IPS-20b (cell line): ENCODE measurements at regions not wholly inside any gene's neighbourhood (a gene's known extent, or its start where the extent isn't known, plus 50 kb on each side); places are given as distances from the start of the nearest gene placed in this dataset.
"Not testable (repeated sequence)": the region's sequence is repeated elsewhere in the genome, so short reads cannot be mapped to it uniquely, and the experiment has no call there.

ENCODE experiments used
- H3K27ac ChIP-seq: one replicate; pipeline ENCODE4 v1.5.1; 2013; ENCODE audit warnings: low read length
- H3K27me3 ChIP-seq: 2 replicates; pipeline ENCODE4 v1.6.1; 2013; ENCODE audit warnings: mild to moderate bottlenecking, low read length, inconsistent platforms; ENCODE audit not compliant: insufficient read depth
- H3K36me3 ChIP-seq: 2 replicates; pipeline ENCODE4 v1.6.1; 2013; ENCODE audit warnings: low read depth, mild to moderate bottlenecking, inconsistent platforms, low read length, moderate library complexity; ENCODE audit not compliant: insufficient read depth
- H3K4me1 ChIP-seq: 2 replicates; pipeline ENCODE4 v1.6.1; 2013; ENCODE audit warnings: mild to moderate bottlenecking, control low read depth, inconsistent platforms, low read length, moderate library complexity; ENCODE audit not compliant: insufficient read depth
- H3K4me3 ChIP-seq: 2 replicates; pipeline ENCODE4 v1.5.1; 2013; ENCODE audit warnings: mild to moderate bottlenecking, low read length, inconsistent platforms
- H3K9ac ChIP-seq: 2 replicates; pipeline ENCODE4 v1.6.1; 2013; ENCODE audit warnings: low read depth, mild to moderate bottlenecking, inconsistent platforms, low read length, moderate library complexity
- H3K9me3 ChIP-seq: 2 replicates; pipeline ENCODE4 v1.6.1; 2013; ENCODE audit warnings: mild to moderate bottlenecking, low read depth, low read length, inconsistent platforms; ENCODE audit not compliant: insufficient read depth

GRCh38 chr2:66122516-66122915 lies 312.4 kb upstream of the MEIS1 start:
- H3K9me3 ChIP-seq: no peaks in the 10 kb centered on the region; the same call in 1 of the 2 replicates
- H3K4me3 ChIP-seq: no peak overlapping the region
- H3K36me3 ChIP-seq: no peaks in the 10 kb centered on the region
- no peak overlapping the region for H3K27ac ChIP-seq
- no peaks in the 10 kb centered on the region for H3K27me3 ChIP-seq
- no peak overlapping the region for H3K9ac ChIP-seq
- peaks cover 7% of the 10 kb centered on the region; the same call in 1 of the 2 replicates for H3K4me1 ChIP-seq

DNA sequence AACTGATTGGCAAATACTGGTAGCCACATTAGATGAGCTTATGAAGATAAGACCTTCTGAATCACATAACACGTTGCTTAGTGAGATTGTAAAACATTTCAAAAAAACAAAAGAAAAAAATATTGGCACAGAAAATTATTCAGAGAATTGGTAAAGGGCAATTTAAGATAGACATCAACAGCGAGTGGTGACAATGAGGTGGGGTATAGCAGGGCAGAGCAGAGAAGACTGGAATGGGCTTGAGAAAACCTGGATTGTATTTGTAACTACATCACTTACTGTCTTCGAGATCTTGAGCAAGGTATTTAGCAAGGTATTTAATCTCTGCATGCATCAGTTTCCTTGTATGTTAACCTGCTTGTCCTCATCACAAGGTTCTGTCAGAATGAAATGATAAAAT lies 313.0 kb upstream of the MEIS1 start:
- Histone ChIP-seq H3K36me3 (no peaks in the 10 kb centered on the region), H3K4me1 (peaks cover 7% of the 10 kb centered on the region; the same call in 1 of the 2 replicates), H3K27ac (no peak overlapping the region), H3K4me3 (no peak overlapping the region), H3K9ac (no peak overlapping the region), H3K9me3 (no peaks in the 10 kb centered on the region; the same call in 1 of the 2 replicates), H3K27me3 (no peaks in the 10 kb centered on the region)

- Histone ChIP-seq H3K9me3 (no peaks in the 10 kb centered on the region), H3K36me3 (no peaks in the 10 kb centered on the region), H3K9ac (no peak overlapping the region), H3K27me3 (no peaks in the 10 kb centered on the region), H3K4me1 (no peaks in the 10 kb centered on the region), H3K27ac (no peak overlapping the region), H3K4me3 (no peak overlapping the region)
Measured at GRCh38 chr2:66113988-66114625, 320.8 kb upstream of the MEIS1 start.

DNA sequence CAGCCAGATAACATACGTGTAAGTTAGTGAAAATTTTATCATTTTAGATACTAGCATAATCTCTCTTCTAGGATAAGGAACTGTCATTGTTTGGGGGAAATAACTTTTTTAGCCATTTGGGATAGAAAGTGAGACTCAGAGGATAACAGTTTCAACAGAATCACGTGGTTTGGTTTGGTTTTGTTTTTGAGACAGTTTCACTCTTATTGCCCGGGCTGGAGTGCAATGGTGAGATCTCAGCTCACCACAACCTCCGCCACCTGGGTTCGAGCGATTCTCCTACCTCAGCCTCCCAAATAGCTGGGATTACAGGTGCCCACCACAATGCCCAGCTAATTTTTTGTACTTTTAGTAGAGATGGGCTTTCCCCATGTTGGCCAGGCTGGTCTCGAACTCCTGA lies 323.2 kb upstream of the MEIS1 start:
- Histone ChIP-seq H3K9me3 (no peaks in the 10 kb centered on the region), H3K9ac (no peak overlapping the region), H3K4me3 (no peak overlapping the region), H3K36me3 (no peaks in the 10 kb centered on the region), H3K4me1 (no peaks in the 10 kb centered on the region), H3K27ac (no peak overlapping the region), H3K27me3 (no peaks in the 10 kb centered on the region)

DNA sequence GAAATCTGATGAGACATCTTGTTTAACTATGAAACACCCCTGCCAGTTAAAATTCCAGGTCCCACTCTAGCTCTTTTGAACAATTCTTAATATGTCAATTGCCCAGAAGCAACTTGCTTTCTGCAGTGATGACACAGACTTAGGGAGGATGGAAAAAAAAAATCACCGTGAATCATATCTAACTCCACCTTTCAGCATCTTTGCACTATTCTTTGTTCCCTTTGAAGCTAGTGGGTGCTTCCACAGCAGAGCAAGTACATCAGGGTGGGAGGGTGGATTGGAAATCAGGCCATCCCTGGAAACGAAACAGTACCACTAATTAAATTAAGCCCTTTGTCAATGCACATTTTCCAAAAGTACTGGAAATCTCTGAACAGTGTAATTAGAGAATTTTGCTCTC lies 324.3 kb upstream of the MEIS1 start:
- Histone ChIP-seq H3K4me3 (no peak overlapping the region), H3K9me3 (no peaks in the 10 kb centered on the region), H3K36me3 (no peaks in the 10 kb centered on the region), H3K27me3 (no peaks in the 10 kb centered on the region), H3K4me1 (no peaks in the 10 kb centered on the region), H3K27ac (no peak overlapping the region), H3K9ac (no peak overlapping the region)

DNA sequence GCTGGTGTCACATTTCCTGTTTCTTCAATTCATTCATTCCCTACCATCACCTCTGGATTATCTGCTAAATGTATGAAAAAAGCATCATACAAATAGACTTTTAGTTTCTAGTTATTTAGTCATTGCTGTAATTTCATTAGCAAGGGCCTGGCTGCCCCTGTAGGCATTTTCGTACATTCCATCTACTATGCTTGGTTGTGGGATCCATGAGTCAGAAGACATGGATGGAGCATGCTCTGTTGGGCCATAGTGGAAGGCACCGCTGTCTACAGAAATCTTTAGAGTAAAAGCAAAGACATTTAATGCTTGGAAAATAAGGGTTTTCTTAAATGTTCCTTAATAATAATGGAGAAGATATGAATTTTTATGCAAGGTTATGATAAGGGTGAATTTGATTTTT lies 324.8 kb upstream of the MEIS1 start:
- Histone ChIP-seq H3K9me3 (no peaks in the 10 kb centered on the region), H3K36me3 (no peaks in the 10 kb centered on the region), H3K4me3 (no peak overlapping the region), H3K27me3 (no peaks in the 10 kb centered on the region), H3K9ac (no peak overlapping the region), H3K4me1 (no peaks in the 10 kb centered on the region), H3K27ac (no peak overlapping the region)

GRCh38 chr2:66109419-66109818 lies 325.5 kb upstream of the MEIS1 start:
- Histone ChIP-seq H3K4me1 (no peaks in the 10 kb centered on the region), H3K27ac (no peak overlapping the region), H3K27me3 (no peaks in the 10 kb centered on the region), H3K9ac (no peak overlapping the region), H3K9me3 (no peaks in the 10 kb centered on the region), H3K36me3 (no peaks in the 10 kb centered on the region), H3K4me3 (no peak overlapping the region)

DNA sequence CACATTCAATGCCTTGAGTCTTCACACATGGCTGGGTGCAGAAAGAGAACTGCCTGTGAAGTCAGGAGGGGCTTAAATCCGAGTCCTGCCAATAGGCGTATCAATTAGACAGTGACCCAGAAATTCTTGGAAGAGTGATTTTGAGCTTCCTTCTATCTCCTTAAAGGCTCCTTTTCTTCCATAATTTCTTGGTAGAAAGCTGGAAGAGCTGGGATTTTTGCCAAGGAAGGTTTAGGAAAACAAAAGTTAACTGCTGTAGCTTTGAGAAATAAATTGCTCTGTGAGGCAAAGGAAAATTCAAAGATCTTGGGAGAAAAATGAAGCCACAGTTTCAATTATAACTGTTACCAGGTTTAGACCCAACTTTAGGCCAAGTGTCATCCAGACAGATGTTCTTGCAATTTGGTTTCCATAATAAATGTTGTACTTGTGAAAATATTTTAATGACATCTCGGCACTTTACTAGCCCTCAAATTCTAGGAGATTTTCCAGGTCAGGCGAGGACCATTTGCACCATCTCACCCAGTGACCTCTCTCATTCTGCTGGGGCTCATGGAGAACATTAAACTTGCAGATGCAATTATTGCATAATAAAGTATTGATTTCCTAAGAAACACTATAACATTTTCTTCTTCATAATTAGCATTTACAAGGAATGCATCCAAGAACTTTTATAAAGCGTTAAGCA lies 329.7 kb upstream of the MEIS1 start:
- H3K4me1 ChIP-seq: no peaks in the 10 kb centered on the region

GRCh38 chr2:66103581-66103980 lies 331.3 kb upstream of the MEIS1 start:
- no peaks in the 10 kb centered on the region for H3K36me3 ChIP-seq
- no peaks in the 10 kb centered on the region for H3K27me3 ChIP-seq
- no peak overlapping the region for H3K9ac ChIP-seq
- no peaks in the 10 kb centered on the region for H3K4me1 ChIP-seq
- H3K9me3 ChIP-seq: no peaks in the 10 kb centered on the region
- H3K4me3 ChIP-seq: no peak overlapping the region
- H3K27ac ChIP-seq: no peak overlapping the region

More for the DNA sequence above, 329.7 kb upstream of the MEIS1 start:
- Histone ChIP-seq H3K9me3 (no peaks in the 10 kb centered on the region), H3K27ac (no peak overlapping the region), H3K36me3 (no peaks in the 10 kb centered on the region), H3K4me3 (no peak overlapping the region), H3K9ac (no peak overlapping the region), H3K27me3 (no peaks in the 10 kb centered on the region)

DNA sequence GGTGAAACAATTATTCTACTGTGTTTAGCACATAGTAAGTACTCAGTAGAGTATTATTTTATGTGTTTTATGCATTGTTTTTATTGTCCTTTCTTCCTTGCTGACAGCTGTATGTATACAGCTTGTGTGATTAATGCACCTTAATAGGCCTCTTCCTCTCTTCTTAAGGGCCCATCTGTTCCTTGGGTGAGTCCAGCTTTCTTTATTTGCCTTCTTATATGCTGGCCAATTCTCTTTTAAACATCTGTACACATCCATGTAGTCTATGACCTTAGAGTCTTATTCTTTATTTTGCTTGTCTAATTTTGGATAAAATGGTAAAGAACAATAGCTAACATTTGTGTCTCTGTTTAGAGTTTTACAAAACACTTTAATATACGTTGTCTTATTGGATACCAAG lies 333.7 kb upstream of the MEIS1 start:
- Histone ChIP-seq H3K4me3 (no peak overlapping the region), H3K27ac (no peak overlapping the region), H3K9ac (no peak overlapping the region), H3K27me3 (no peaks in the 10 kb centered on the region), H3K4me1 (no peaks in the 10 kb centered on the region), H3K36me3 (no peaks in the 10 kb centered on the region), H3K9me3 (no peaks in the 10 kb centered on the region)

- H3K4me1 ChIP-seq: no peaks in the 10 kb centered on the region
Measured at GRCh38 chr2:66095820-66096345, 339.0 kb upstream of the MEIS1 start.

GRCh38 chr2:66094689-66095088 lies 340.2 kb upstream of the MEIS1 start:
- not testable (repeated sequence) for H3K36me3 ChIP-seq, H3K27me3 ChIP-seq, H3K4me3 ChIP-seq, H3K4me1 ChIP-seq, H3K9me3 ChIP-seq, H3K9ac ChIP-seq, H3K27ac ChIP-seq

More at GRCh38 chr2:66095820-66096345, 339.0 kb upstream of the MEIS1 start:
- no peak overlapping the region for H3K27ac ChIP-seq
- no peak overlapping the region for H3K9ac ChIP-seq
- H3K4me3 ChIP-seq: no peak overlapping the region
- H3K36me3 ChIP-seq: no peaks in the 10 kb centered on the region
- no peaks in the 10 kb centered on the region for H3K27me3 ChIP-seq
- no peaks in the 10 kb centered on the region for H3K9me3 ChIP-seq
